Activated CD4-positive, alpha-beta T cell treated with anti-CD3 and anti-CD28 coated beads for 36 hours (primary cell): ENCODE measurements at regions not wholly inside any gene's neighbourhood (a gene's known extent, or its start where the extent isn't known, plus 50 kb on each side); places are given as distances from the start of the nearest gene placed in this dataset.

ENCODE experiments used
- ATAC-seq: fragments of 200-7000 bp; cut with Tn5 transposase; one replicate; pipeline ENCODE4 v1.10.0; 2021; ENCODE audit warnings: mild to moderate bottlenecking, moderate library complexity
- CTCF ChIA-PET: fragments of 350-600 bp; sonication (Branson Sonifier 250); formaldehyde crosslinking; loops from one replicate; lab custom pipeline; 2021; ENCODE audit warnings: antibody characterized with exemption; lab: Charles Lee
- POLR2A ChIA-PET: fragments of 350-600 bp; sonication (Branson Sonifier 250); formaldehyde crosslinking; loops from one replicate; lab custom pipeline; 2021; ENCODE audit warnings: antibody characterized with exemption, inconsistent platforms; lab: Charles Lee
- DNase-seq: peaks from one replicate; pipeline ENCODE4 v3.0.0-alpha.2; 2020
- H3K27ac Mint-ChIP-seq: one replicate; pipeline ENCODE4 v1.8.0; 2021; ENCODE audit warnings: mixed read lengths
- H3K27me3 Mint-ChIP-seq: one replicate; pipeline ENCODE4 v1.8.0; 2021; ENCODE audit warnings: mixed read lengths
- H3K36me3 Mint-ChIP-seq: one replicate; pipeline ENCODE4 v1.8.0; 2021; ENCODE audit warnings: low read depth, mixed read lengths
- H3K4me1 Mint-ChIP-seq: one replicate; pipeline ENCODE4 v1.8.0; 2021; ENCODE audit warnings: mixed read lengths
- H3K4me3 Mint-ChIP-seq: one replicate; pipeline ENCODE4 v1.8.0; 2021; ENCODE audit warnings: mild to moderate bottlenecking, moderate library complexity, mixed read lengths
- H3K9me3 Mint-ChIP-seq: one replicate; pipeline ENCODE4 v1.8.0; 2021; ENCODE audit warnings: low read depth, mixed read lengths
- intact Hi-C, 2 experiments: fragments of 100-400 bp; cut with DNase I in 1 of 2; cut with micrococcal nuclease in 1 of 2; formaldehyde crosslinking; loops; one replicate each; pipeline versions ENCODE4 v1.14.2 to v1.15.1; 2022 to 2024; cut with DNase I, micrococcal nuclease

GRCh38 chr22:35014812-35015211, 51.1 kb upstream of the ISX start:
- Mint-ChIP-seq H3K9me3 (no peaks in the 10 kb centered on the region), H3K4me1 (no peaks in the 10 kb centered on the region), H3K27ac (no peak overlapping the region), H3K36me3 (no peaks in the 10 kb centered on the region), H3K27me3 (peaks cover 2% of the 10 kb centered on the region), H3K4me3 (no peak overlapping the region)
- DNase-seq (no peak), ATAC-seq (no peak)
- ChIA-PET POLR2A (interaction anchor here (0.6 kb wide), 1 partner anchor 530 kb away, joined by 4 read pairs; no protein-coding TSS in a partner anchor), CTCF (interaction anchor here (1.4 kb wide), 1 partner anchor 9 kb away, joined by 3 read pairs; no protein-coding TSS in a partner anchor)
- intact Hi-C loops, result no loop called here
